ENCODE measurements at regions not wholly inside any gene's neighbourhood (a gene's known extent, or its start where the extent isn't known, plus 50 kb on each side); places are given as distances from the start of the nearest gene placed in this dataset.
A peak's percentile ranks its signal among the peaks of the same experiment; 100 is the strongest.

DNA sequence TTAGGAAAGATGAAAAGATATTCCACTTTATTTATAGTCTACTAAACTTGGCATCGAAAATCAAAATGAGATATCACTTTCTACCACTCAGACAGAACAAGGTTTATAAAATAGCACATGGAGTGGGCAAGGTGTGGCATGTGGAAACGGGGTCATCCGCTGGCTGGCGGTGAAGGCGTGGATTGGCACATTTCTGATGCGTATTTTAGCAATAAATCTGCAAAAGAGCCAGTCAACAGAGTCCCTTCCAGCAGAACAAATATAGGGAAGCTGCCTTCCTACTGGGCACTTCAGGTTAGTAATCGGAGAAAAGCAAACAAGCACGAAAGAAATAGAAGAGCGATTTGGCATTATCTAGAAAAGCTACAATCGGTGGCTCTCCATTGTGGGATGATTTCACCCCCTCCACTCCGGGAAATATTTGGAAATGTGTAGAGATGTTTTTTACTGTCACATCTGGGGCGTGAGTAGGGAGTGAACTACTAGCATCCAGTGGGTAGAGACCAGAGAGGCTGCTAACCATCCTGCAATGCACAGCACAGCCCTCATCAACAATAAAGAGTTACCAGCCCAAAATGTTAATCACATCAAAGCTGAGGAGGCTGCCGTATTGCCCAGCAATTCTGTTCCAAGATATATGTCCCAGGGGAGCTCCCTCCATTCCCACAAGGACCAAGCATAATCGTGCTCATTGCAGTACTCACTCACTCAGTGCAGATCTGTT lies 116.1 kb upstream of the PEG3 start:
- Histone ChIP-seq H3K9ac (ENCODE audit: low read length) (no peak overlapping the region), H3F3A (ENCODE audit: insufficient read depth, low read length, poor library complexity, severe bottlenecking) (no peaks in the 10 kb centered on the region), H2AFZ (ENCODE audit: low read depth, low read length) (no peak overlapping the region), H3K27ac (ENCODE audit: low read length) (no peak overlapping the region), H3K4me2 (ENCODE audit: low read length) (no peak overlapping the region), H3K79me2 (replicated peaks; ENCODE audit: insufficient read depth, low read length) (no peaks in the 10 kb centered on the region), H3K9me3 (ENCODE audit: low read length) (no peaks in the 10 kb centered on the region), H4K20me1 (ENCODE audit: insufficient read depth) (no peaks in the 10 kb centered on the region), H3K4me3 (ENCODE audit: low read length) (no peak overlapping the region), H3K27me3 (ENCODE audit: insufficient read depth, low read depth, low read length) (no peaks in the 10 kb centered on the region), H3K36me3 (ENCODE audit: insufficient read depth, low read length) (no peaks in the 10 kb centered on the region), H3K9me2 (ENCODE audit: insufficient read depth, low read length) (no peaks in the 10 kb centered on the region)
- no peak for TF ChIP-seq SMC3 (conservative IDR thresholded peaks at IDR 0.05; ENCODE audit: poor library complexity)
- no peak for TF ChIP-seq TAF1 (IDR thresholded peaks at IDR 0.05; ENCODE audit: low read depth)
- TF ChIP-seq RAD21 (conservative IDR thresholded peaks at IDR 0.05), result no peak

DNA sequence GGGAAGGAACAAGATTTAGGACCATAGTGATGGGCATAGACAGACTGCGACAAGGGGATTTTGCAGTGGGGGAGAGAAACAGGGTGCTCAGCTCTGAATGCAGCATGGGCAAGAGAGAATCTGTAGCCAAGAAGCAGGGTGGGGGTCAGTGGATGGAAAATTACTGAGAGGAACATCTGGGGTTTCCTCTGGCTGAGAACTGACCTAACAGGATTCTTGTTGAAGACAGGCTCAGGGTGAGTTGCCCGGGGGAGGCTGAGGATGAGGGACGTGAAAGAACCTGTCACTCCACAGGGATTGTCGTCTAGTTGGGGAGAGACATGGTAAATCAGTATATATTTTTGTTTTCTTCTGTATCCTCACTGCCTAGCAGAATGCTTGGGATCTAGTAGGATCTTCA lies 118.7 kb upstream of the PEG3 start:
- no peaks in the 10 kb centered on the region for H3F3A ChIP-seq (ENCODE audit: insufficient read depth, low read length, poor library complexity, severe bottlenecking)
- H3K79me2 ChIP-seq (replicated peaks; ENCODE audit: insufficient read depth, low read length), result no peaks in the 10 kb centered on the region
- H3K9ac ChIP-seq (ENCODE audit: low read length), result peak overlapping the region; percentile 26
- H3K9me2 ChIP-seq (ENCODE audit: insufficient read depth, low read length), result no peaks in the 10 kb centered on the region
- no peaks in the 10 kb centered on the region for H3K27me3 ChIP-seq (ENCODE audit: insufficient read depth, low read depth, low read length)
- H3K4me2 ChIP-seq (ENCODE audit: low read length), result no peak overlapping the region
- no peaks in the 10 kb centered on the region for H3K36me3 ChIP-seq (ENCODE audit: insufficient read depth, low read length)
- H3K27ac ChIP-seq (ENCODE audit: low read length), result peak overlapping the region; percentile 78
- H2AFZ ChIP-seq (ENCODE audit: low read depth, low read length), result no peak overlapping the region
- H3K4me3 ChIP-seq (ENCODE audit: low read length), result no peak overlapping the region
- no peaks in the 10 kb centered on the region for H3K9me3 ChIP-seq (ENCODE audit: low read length)
- TF ChIP-seq POLR2AphosphoS5 (IDR thresholded peaks at IDR 0.05), result no peak
- TF ChIP-seq, protein P1, sequence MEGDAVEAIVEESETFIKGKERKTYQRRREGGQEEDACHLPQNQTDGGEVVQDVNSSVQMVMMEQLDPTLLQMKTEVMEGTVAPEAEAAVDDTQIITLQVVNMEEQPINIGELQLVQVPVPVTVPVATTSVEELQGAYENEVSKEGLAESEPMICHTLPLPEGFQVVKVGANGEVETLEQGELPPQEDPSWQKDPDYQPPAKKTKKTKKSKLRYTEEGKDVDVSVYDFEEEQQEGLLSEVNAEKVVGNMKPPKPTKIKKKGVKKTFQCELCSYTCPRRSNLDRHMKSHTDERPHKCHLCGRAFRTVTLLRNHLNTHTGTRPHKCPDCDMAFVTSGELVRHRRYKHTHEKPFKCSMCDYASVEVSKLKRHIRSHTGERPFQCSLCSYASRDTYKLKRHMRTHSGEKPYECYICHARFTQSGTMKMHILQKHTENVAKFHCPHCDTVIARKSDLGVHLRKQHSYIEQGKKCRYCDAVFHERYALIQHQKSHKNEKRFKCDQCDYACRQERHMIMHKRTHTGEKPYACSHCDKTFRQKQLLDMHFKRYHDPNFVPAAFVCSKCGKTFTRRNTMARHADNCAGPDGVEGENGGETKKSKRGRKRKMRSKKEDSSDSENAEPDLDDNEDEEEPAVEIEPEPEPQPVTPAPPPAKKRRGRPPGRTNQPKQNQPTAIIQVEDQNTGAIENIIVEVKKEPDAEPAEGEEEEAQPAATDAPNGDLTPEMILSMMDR (IDR thresholded peaks at IDR 0.05; ENCODE audit: poor library complexity, severe bottlenecking), result no peak
- TF ChIP-seq EP300 (conservative IDR thresholded peaks at IDR 0.05; ENCODE audit: poor library complexity, severe bottlenecking), result no peak
- TF ChIP-seq, protein P2, sequence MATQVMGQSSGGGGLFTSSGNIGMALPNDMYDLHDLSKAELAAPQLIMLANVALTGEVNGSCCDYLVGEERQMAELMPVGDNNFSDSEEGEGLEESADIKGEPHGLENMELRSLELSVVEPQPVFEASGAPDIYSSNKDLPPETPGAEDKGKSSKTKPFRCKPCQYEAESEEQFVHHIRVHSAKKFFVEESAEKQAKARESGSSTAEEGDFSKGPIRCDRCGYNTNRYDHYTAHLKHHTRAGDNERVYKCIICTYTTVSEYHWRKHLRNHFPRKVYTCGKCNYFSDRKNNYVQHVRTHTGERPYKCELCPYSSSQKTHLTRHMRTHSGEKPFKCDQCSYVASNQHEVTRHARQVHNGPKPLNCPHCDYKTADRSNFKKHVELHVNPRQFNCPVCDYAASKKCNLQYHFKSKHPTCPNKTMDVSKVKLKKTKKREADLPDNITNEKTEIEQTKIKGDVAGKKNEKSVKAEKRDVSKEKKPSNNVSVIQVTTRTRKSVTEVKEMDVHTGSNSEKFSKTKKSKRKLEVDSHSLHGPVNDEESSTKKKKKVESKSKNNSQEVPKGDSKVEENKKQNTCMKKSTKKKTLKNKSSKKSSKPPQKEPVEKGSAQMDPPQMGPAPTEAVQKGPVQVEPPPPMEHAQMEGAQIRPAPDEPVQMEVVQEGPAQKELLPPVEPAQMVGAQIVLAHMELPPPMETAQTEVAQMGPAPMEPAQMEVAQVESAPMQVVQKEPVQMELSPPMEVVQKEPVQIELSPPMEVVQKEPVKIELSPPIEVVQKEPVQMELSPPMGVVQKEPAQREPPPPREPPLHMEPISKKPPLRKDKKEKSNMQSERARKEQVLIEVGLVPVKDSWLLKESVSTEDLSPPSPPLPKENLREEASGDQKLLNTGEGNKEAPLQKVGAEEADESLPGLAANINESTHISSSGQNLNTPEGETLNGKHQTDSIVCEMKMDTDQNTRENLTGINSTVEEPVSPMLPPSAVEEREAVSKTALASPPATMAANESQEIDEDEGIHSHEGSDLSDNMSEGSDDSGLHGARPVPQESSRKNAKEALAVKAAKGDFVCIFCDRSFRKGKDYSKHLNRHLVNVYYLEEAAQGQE (IDR thresholded peaks at IDR 0.05; ENCODE audit: borderline replicate concordance), result no peak
- no peak for TF ChIP-seq RAD21 (conservative IDR thresholded peaks at IDR 0.05)
- TF ChIP-seq MXI1 (conservative IDR thresholded peaks at IDR 0.05; ENCODE audit: poor library complexity, severe bottlenecking), result no peak
- TF ChIP-seq TAF1 (IDR thresholded peaks at IDR 0.05; ENCODE audit: low read depth), result no peak
- TF ChIP-seq EZH2 (IDR thresholded peaks at IDR 0.05; ENCODE audit: borderline replicate concordance, insufficient read depth, low read length, poor library complexity, severe bottlenecking), result no peak
- TF ChIP-seq SMC3 (conservative IDR thresholded peaks at IDR 0.05; ENCODE audit: poor library complexity), result no peak
- H4K20me1 ChIP-seq (ENCODE audit: insufficient read depth), result no peaks in the 10 kb centered on the region
